Embryonic facial prominence (tissue), 1 donor: ENCODE measurements at regions not wholly inside any gene's neighbourhood (a gene's known extent, or its start where the extent isn't known, plus 50 kb on each side); places are given as distances from the start of the nearest gene placed in this dataset.

ENCODE experiments used
- DNase-seq: peaks from one replicate; pipeline ENCODE4 v3.0.0-alpha.2; 2016; ENCODE audit errors: extremely low spot score

DNA sequence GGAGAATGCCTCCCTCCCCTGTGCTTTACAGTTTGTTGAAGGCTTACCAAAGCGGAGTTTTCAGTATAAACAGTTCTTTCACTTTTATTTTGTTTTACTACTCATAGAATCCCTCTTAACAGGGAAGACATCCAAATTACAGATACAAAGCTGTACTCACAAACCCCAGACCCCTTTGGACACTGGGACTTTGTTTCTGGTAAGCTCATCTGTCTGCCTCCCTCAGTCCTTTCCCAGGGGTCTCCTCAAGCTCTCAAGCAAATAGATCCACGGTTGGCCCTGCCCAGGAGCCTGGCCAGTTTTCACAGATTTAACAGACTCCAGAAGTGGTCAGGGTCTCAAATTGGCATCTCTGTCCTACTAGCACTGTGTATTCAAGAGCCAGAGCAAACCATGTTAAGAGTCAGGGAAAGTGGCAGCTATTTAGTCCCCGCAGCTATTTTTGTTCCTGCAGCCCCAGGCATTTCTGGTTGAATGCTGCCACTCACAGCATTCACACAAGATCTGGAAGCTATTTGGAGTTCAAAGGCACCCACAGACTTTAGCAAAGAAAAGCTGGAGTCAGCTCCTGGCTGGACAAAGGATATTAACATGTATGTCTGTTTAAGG, 54.2 kb downstream of the TMEM100 start:
- DNase-seq: no peak

GRCh38 chr17:55666806-55667205, 55.9 kb downstream of the TMEM100 start:
- DNase-seq: no peak

DNA sequence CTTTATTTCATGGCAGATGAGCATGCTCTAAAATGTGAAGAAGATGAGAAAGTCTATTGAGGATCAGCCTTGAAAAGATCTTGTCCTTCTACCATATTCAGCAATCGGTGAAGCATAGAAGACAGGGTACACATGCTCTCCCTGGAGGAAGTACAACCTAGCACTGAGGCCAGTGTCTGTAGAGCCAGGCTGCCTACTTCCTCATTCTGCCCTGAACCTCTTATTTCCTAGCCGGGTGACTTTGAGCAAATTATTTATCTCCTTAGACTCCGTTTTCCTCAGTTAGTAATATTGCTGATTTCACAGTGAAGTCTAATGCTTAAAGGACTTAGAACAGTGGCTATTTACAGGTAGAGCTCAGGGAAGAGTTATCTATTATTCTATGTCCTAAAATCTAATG, 58.4 kb downstream of the TMEM100 start:
- DNase-seq: no peak

DNA sequence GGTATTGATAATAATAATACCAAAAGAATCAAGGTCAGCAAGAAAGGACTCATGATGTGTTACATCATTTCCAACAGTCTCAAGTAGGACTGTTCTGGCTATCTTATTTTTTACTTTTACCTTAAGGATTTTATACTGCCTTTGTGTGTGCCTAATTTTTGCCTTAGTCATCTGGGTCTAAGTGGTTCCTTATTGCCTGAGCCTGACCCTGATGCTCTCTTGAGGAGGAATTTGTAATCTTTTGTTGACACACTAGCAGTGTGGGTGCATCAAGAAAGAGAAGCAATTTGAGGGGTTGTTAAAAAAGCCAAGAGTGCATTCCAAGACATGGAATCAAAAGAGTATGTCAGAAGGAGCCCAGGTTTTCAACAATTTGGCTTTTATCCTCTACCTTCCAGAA, 59.3 kb downstream of the TMEM100 start:
- no peak for DNase-seq

DNA sequence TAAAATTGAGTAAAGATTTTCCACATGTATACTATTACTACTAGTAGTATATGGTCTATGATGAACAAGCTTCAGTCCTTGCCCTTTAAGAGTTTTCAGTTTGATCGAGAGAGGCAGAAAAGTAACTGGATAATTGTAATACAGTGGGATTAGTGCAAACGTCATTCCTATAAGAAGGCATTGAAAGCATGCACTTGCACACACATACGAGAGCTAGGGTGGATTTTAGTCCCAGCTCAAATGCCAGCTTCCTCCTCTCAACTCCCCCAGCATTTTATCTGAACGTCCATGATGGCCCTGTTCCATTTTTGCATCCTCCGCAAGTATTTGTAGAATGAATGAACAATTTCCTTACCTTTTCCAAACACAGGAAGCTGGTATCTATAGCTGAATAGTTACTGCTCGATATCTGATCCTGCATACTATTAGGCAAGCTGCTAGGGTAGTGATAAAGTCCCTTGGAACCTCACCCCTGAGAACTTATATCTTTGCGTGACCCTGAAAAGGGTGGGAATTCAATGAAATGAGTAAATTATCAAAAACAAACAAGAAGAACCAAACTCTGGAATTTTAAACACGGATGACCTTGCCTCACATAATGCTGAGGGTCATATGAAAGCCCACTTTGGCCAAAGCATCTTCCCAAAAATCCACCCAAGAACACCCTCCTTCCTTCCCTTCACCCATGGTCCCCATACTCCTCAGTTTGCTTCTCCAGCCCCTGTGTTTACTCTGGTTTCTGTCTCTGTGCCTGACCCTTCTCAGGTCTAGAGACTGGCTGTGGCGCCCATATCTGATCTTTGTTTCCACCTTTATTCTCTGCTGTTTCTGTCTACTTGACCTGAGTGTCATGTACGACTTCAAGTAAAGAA, 60.5 kb downstream of the TMEM100 start:
- no peak for DNase-seq

DNA sequence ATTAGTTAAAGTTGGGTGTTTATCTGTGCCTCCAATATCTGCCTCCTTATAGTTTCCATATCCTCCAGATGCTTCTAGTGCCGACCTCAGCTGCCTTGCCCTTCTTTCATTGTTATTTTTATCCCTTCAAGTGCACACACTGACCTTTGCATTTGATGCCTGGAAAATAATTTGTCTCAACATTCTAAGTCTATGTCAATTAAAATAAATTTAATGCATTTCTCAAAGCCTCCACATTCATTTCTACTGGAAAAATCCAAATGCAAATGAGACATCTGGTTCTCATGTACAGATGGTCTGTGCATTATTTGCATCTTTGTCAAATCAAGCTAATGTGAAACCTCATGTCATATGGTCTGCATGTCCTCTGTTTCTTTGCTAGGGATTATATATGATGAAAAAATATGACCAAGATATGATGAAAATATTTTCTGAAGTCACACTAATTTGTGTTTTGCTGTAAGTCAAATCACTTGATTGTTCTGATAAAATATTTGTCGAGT, 61.4 kb downstream of the TMEM100 start:
- DNase-seq: no peak

DNA sequence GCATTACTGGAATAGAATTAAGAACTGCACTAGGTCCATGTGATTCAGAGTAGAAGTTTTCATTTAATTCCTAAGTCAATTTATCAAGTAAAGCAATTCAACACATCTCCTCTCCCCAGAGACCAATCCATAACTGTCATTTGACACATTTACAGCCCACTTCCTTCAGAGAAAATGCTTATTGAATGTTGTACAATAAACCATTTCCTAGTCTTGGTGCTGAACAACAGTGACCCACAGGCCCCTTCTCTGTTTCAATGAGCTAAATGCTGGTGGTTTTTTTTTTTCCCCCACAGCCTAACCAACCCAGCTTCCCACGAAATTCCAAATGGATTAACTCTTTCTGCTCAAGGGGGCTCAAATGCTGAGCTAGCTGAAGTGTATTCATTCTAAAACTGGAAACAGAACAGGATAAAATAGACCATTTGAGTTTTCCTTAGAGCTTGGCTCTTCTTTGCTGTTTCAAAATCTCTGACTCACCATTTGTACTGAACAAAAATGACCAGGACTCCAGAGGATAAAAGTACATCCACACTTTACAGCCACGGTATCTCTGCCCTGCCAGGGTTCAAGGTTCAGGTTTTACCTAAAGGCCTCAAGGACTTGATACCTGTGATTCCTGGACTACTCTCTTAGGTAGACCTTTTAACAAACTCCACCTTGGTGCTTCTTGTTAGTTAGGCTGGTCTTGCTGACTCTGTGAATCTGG, 62.3 kb downstream of the TMEM100 start:
- DNase-seq: no peak

DNA sequence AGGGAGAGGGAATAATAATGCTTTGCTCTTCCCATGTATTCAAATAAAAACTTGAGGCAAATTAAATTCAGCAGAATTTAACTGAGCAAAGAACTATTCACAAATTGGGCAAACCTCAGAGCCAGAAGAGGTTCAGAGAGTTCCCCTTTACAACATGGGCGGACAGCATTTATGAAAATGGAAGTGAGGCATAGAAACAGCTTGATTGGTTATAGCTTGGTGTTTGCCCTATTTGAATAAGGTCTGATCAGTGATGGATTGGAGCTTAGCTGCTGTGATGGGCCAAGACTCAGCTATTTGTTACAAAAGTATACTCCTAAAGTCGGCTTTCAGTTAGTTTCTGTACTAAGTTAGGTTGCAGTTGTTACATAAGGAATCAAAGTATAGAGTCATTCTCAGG, 63.0 kb downstream of the TMEM100 start:
- no peak for DNase-seq

GRCh38 chr17:55655777-55656176, 66.9 kb downstream of the TMEM100 start:
- DNase-seq: no peak

DNA sequence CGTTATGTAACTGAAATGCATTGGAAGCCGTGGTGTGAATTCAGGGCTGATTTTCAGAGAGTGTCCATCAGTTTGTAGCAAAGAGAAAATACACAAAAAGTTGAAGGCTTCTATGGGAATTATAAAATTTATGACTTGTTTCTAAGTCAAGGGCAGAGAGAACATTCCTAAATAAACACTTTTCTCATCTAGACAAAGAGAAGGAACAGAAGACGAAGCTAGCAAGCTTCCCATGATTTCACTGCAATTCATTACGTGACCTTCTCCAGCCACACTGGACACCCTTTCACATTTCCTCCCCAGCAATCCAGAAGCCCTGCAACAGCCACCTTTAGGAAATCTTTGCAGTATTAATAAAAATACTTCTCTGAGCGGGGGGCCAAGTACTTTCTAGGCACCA, 67.8 kb downstream of the TMEM100 start:
- DNase-seq: no peak

DNA sequence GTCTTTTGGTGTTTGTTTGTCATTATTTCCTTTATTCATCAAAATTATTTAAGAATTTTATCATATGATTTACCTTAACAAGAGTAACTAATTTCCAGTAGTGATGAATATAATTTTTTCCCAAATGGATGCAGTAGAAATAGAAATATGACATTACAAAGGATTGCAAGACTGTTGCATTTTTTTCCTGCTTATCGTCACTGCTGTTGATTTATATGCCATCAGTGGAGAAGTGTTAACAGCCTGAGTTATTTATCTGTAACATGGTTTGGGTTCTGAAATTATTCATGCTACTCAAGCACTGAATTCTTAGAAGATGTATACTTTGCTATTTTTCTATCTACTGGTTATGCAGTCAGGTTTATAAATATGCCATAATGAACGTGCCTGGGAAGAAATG, 68.6 kb downstream of the TMEM100 start:
- DNase-seq: no peak

- no peak for DNase-seq
Measured at GRCh38 chr17:55652825-55653224, 69.8 kb downstream of the TMEM100 start.

DNA sequence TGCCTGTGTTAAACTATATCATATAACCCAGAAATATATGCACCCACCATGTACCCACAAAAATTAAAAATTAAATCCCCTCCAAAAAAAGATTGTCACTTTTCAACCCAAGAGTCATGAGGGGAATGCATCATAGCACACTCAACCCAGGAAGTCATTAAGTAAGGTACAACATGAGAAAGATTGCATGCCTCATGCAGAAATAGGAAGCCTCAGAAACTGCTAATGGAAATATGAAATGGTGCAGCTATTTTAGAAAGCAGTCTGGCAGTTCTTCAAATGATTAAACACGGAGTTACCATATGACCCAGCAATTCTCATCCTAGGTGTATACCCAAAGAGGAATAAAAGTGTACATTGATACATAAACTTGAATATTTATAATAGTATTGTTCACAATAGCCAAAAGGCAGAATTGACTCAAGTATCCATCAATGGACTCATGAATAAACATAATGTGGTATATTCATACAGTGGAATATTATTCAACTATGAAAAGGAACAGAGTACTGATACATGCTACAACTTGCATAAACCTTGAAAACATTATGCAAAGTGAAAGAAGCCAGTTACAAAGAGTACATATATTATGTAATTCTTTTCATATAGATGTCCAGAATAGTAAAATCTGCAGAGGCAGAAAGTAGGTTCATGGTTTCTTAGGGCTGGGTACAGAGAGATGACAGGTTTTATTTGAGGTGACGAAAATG, 70.4 kb downstream of the TMEM100 start:
- no peak for DNase-seq

- DNase-seq: no peak
Measured at GRCh38 chr17:55649957-55650597, 72.6 kb downstream of the TMEM100 start.

- no peak for DNase-seq
Measured at GRCh38 chr17:55648086-55648485, 74.6 kb downstream of the TMEM100 start.

- DNase-seq: no peak
Measured at GRCh38 chr17:55645361-55645760, 77.3 kb downstream of the TMEM100 start.

- DNase-seq: no peak
Measured at GRCh38 chr17:55644346-55644745, 78.3 kb downstream of the TMEM100 start.

DNA sequence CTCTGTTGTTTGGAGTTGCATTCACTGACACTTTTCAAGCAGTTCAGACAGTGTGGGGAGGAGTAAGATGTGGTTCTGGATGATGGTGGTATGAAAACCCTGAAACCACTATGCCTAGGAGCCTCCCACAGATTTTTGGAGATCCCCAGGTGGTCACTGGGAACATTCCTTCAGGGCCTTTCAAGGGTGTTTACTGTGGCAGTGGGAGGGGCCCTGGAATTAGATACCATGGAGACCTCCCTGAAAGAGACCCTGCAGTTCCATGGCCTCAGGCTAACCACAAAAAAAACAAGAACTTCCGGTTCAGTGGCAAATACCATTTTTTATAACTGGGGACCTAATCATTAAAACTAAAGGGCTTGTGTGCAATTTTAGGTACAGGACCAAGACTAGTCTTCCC, 79.9 kb downstream of the TMEM100 start:
- no peak for DNase-seq

DNA sequence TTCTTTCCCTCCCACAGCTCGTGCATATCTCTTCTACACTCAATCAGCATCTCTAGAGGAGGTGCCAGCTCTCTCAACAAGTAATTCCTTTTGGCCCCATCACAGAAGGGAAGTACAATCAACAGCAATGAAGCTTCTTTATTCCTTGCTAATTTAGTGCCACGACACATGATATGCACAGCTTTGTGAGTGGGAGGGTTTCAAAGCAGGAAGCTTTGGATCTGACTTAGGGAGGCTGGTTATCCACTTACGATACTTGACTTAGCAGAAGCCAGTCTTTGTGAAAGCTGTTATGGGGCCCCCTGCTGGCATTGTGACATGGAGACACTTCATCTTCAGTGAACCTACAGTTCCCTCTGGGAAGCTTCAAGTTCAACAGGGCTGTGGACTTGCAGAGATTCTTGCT, 81.0 kb downstream of the TMEM100 start:
- DNase-seq: no peak

- DNase-seq: no peak
Measured at GRCh38 chr17:55639096-55639495, 83.6 kb downstream of the TMEM100 start.

DNA sequence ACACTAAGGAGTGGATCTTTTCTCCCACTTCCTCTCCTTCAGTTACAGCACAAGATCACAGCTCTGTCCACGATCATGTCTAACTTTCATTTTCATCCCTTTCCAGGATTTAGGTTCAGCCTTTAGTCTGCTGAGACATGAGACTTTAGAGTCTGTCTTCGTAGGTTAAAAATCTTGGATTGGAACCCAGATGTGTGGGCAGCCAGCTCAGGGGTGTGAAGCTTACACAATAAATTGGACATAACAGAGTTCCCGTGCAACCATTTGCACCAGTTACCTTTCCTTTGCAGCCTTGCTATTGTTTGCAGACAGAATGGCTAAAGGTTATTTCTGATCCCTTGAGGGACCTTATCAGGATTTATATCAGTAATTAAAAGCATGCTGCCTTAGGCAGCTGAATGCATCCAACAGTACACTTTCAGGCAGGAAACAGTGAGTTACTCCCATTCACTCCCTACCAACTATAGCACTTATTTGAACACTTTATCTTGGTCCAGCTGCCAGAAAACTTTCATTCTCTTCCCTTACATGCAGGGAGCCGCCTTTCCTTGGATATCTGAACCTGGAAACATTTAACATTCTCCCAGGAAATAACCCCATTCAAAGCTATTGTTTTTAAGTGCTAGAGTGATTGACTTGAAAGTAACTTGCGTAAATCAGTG, 87.3 kb downstream of the TMEM100 start:
- no peak for DNase-seq
